ENCODE measurements at regions not wholly inside any gene's neighbourhood (a gene's known extent, or its start where the extent isn't known, plus 50 kb on each side); places are given as distances from the start of the nearest gene placed in this dataset.

GRCh38 chr3:8451696-8452095 lies 49.9 kb upstream of the LMCD1 start:
- DNase-seq (ENCODE audit: low read depth) = no peak
- Histone ChIP-seq H3K36me3 (ENCODE audit: control insufficient read depth, insufficient read depth, low read length) (no peaks in the 10 kb centered on the region), H3K27me3 (ENCODE audit: control insufficient read depth, insufficient read depth, low read length) (no peaks in the 10 kb centered on the region), H3K4me3 (ENCODE audit: low read depth, low read length) (no peak overlapping the region)
- TF ChIP-seq CTCF (IDR thresholded peaks at IDR 0.05; ENCODE audit: insufficient read depth, low read length, poor library complexity, severe bottlenecking) = no peak
